ENCODE measurements at regions not wholly inside any gene's neighbourhood (a gene's known extent, or its start where the extent isn't known, plus 50 kb on each side); places are given as distances from the start of the nearest gene placed in this dataset.

- no peak overlapping the region for H3K4ac ChIP-seq (replicated peaks; ENCODE audit: insufficient read length, low read depth, low read length)
- no peak overlapping the region for H3K18ac ChIP-seq (ENCODE audit: extremely low read depth, low read length)
- no peaks in the 10 kb centered on the region for H3K27me3 ChIP-seq (replicated peaks in 1 of 4; ENCODE audit: control insufficient read depth in 3 of 4, extremely low read depth in 1 of 4, insufficient read depth in 3 of 4, low read length in 3 of 4)
- H2BK20ac ChIP-seq (ENCODE audit: low read length), result no peak overlapping the region
- no peak overlapping the region for H3K27ac ChIP-seq (ENCODE audit: low read depth, low read length)
- no peak for DNase-seq (ENCODE audit: low read depth in 1 of 2, low spot score in 2 of 2)
- H3K23ac ChIP-seq (ENCODE audit: insufficient read length), result no peak overlapping the region
- no peaks in the 10 kb centered on the region for H3K36me3 ChIP-seq (ENCODE audit: control insufficient read depth in 2 of 4, insufficient read depth in 4 of 4, low read length in 3 of 4)
- no peak overlapping the region for H2BK15ac ChIP-seq (ENCODE audit: low read length)
- no peak overlapping the region for H3K4me2 ChIP-seq (ENCODE audit: insufficient read depth in 1 of 2, low read depth in 2 of 2, low read length in 2 of 2)
- H3K9ac ChIP-seq (replicated peaks in 1 of 4; ENCODE audit: extremely low read depth in 1 of 4, low read depth in 3 of 4, low read length in 3 of 4), result no peak overlapping the region
- H3K79me1 ChIP-seq (ENCODE audit: low read depth, low read length), result no peaks in the 10 kb centered on the region
- no peak overlapping the region for H2AK5ac ChIP-seq (ENCODE audit: low read depth, low read length)
- no peak overlapping the region; the same call in 1 of the 2 replicates for H2AFZ ChIP-seq (ENCODE audit: low read length)
- H3K79me2 ChIP-seq (ENCODE audit: control insufficient read depth in 1 of 2, insufficient read depth in 2 of 2, low read length in 2 of 2), result no peaks in the 10 kb centered on the region
- no peaks in the 10 kb centered on the region for H3K4me1 ChIP-seq (replicated peaks in 1 of 4; ENCODE audit: control insufficient read depth in 3 of 4, insufficient read depth in 4 of 4, low read length in 3 of 4)
- POLR2A ChIA-PET (ENCODE audit: partially characterized antibody), result no interaction called here
- CTCF ChIA-PET (ENCODE audit: partially characterized antibody), result interaction anchor here (0.9 to 2.4 kb wide), 4 partner anchors 15 to 252 kb away, joined by 3 to 6 read pairs (median 4); no protein-coding TSS in a partner anchor
- H3K23me2 ChIP-seq (ENCODE audit: low read depth, low read length), result peaks cover 2% of the 10 kb centered on the region; the same call in 1 of the 2 replicates
- peaks cover 0 to 3% of the 10 kb centered on the region in 2 experiments; a peak in 1 of 4 replicates for H3K9me3 ChIP-seq (ENCODE audit: insufficient read depth in 2 of 2, low read depth in 1 of 2, low read length in 1 of 2)
- H4K8ac ChIP-seq (ENCODE audit: extremely low read depth, insufficient read depth, low read length), result no peak overlapping the region
- no peak overlapping the region for H2BK120ac ChIP-seq (replicated peaks; ENCODE audit: low read depth, low read length)
- no peak overlapping the region for H4K5ac ChIP-seq (ENCODE audit: insufficient read length, low read depth, low read length)
- no peak overlapping the region for H4K91ac ChIP-seq (replicated peaks; ENCODE audit: insufficient read length, low read length)
- no peak overlapping the region for H3K4me3 ChIP-seq (ENCODE audit: extremely low read depth in 1 of 4, insufficient read depth in 2 of 4, low read depth in 3 of 4, low read length in 4 of 4)
- no peak overlapping the region for H3K14ac ChIP-seq (ENCODE audit: insufficient read length)
- FAIRE-seq, result no peak
- WGBS, 2 experiments (ENCODE audit: extremely low coverage in 1 of 2, insufficient coverage in 1 of 2, insufficient read length in 1 of 2, insufficient replicate concordance in 2 of 2, low coverage in 1 of 2, low lambda C conversion rate in 2 of 2, missing lambda C conversion rate in 1 of 2), result 91% methylated on average over 4 of the region's 4 CpGs; no CpG with 5 or more reads in 1 of the 2 experiments
- no peak overlapping the region for H2BK5ac ChIP-seq (ENCODE audit: low read depth, low read length)
- H2BK12ac ChIP-seq (ENCODE audit: low read depth, low read length), result no peak overlapping the region
- H4K20me1 ChIP-seq (replicated peaks in 1 of 2; ENCODE audit: control insufficient read depth in 1 of 2, insufficient read depth in 2 of 2, low read length in 2 of 2), result no peaks in the 10 kb centered on the region
- H3K56ac ChIP-seq (replicated peaks; ENCODE audit: insufficient read length, low read depth, low read length), result no peak overlapping the region
- no peak for TF ChIP-seq ATF3 (IDR thresholded peaks at IDR 0.05; ENCODE audit: insufficient read depth, low read depth, low read length)
- TF ChIP-seq SIX5 (IDR thresholded peaks at IDR 0.05; ENCODE audit: low read depth, low read length), result no peak
- no peak for TF ChIP-seq KDM4A (IDR thresholded peaks at IDR 0.05; ENCODE audit: low read depth, low read length, severe bottlenecking)
- TF ChIP-seq BCL11A (IDR thresholded peaks at IDR 0.05; ENCODE audit: low read depth in 2 of 2, low read length in 2 of 2), result no peak
- TF ChIP-seq CHD1 (IDR thresholded peaks at IDR 0.05; ENCODE audit: low read depth, low read length), result no peak
- no peak for TF ChIP-seq SAP30 (IDR thresholded peaks at IDR 0.05; ENCODE audit: insufficient read depth, insufficient replicate concordance, low read length)
- TF ChIP-seq TAF1 (IDR thresholded peaks at IDR 0.05; ENCODE audit: low read depth, low read length), result no peak
- no peak for TF ChIP-seq POU5F1 (IDR thresholded peaks at IDR 0.05; ENCODE audit: low read depth, low read length)
- TF ChIP-seq E2F6 (IDR thresholded peaks at IDR 0.05), result no peak
- TF ChIP-seq TAF7 (optimal IDR thresholded peaks at IDR 0.05; ENCODE audit: borderline replicate concordance, low read depth, low read length), result no peak
- no peak for TF ChIP-seq TCF12 (IDR thresholded peaks at IDR 0.05; ENCODE audit: low read depth, low read length)
- no peak for TF ChIP-seq EGR1 (IDR thresholded peaks at IDR 0.05; ENCODE audit: borderline replicate concordance, low read depth, low read length)
- TF ChIP-seq RAD21 (IDR thresholded peaks at IDR 0.05 in 1 of 2, conservative IDR thresholded peaks at IDR 0.05 in 1 of 2; ENCODE audit: low read depth in 2 of 2, low read length in 2 of 2), result no peak
- no peak for TF ChIP-seq TBP (IDR thresholded peaks at IDR 0.05; ENCODE audit: low read depth, low read length)
These were observed 212.3 kb downstream of the ICE1 start for GRCh38 chr5:5634817-5635216.

All from H1 (cell line).